ENCODE measurements at regions not wholly inside any gene's neighbourhood (a gene's known extent, or its start where the extent isn't known, plus 50 kb on each side); places are given as distances from the start of the nearest gene placed in this dataset.

- TF ChIP-seq CTCF (IDR thresholded peaks at IDR 0.05) (no peak), RCOR1 (IDR thresholded peaks at IDR 0.05; ENCODE audit: low read depth, low read length) (no peak), NPAS2 (CRISPR knock-in tag; IDR thresholded peaks at IDR 0.05; ENCODE audit: borderline replicate concordance) (no peak), ZC3H11A (IDR thresholded peaks at IDR 0.05) (no peak), POLR2A (IDR thresholded peaks at IDR 0.05; ENCODE audit: low read length) (no peak), CEBPB (IDR thresholded peaks at IDR 0.05) (no peak), CBX2 (IDR thresholded peaks at IDR 0.05; ENCODE audit: borderline replicate concordance, low read depth) (no peak), RNF2 (IDR thresholded peaks at IDR 0.05; ENCODE audit: borderline replicate concordance, low read depth) (no peak), NR3C1 (IDR thresholded peaks at IDR 0.05) (no peak), PBX3 (IDR thresholded peaks at IDR 0.05) (no peak), HDAC2 (IDR thresholded peaks at IDR 0.05) (no peak), SMC3 (IDR thresholded peaks at IDR 0.05) (no peak), PHF8 (IDR thresholded peaks at IDR 0.05; ENCODE audit: borderline replicate concordance, low read depth) (no peak)
These were observed 288.5 kb downstream of the PRL start for GRCh38 chr6:22008248-22008836.

All from A549 (cell line).